GM12874 (cell line): ENCODE measurements at regions not wholly inside any gene's neighbourhood (a gene's known extent, or its start where the extent isn't known, plus 50 kb on each side); places are given as distances from the start of the nearest gene placed in this dataset.

Experiments used
- TF ChIP-seq, protein P1 (sequence below): IDR thresholded peaks from 2 replicates; pipeline ENCODE4 v1.5.1; 2011; ENCODE audit warnings: low read depth, mild to moderate bottlenecking, control low read depth, low read length, moderate library complexity; ENCODE audit not compliant: insufficient read depth

DNA sequence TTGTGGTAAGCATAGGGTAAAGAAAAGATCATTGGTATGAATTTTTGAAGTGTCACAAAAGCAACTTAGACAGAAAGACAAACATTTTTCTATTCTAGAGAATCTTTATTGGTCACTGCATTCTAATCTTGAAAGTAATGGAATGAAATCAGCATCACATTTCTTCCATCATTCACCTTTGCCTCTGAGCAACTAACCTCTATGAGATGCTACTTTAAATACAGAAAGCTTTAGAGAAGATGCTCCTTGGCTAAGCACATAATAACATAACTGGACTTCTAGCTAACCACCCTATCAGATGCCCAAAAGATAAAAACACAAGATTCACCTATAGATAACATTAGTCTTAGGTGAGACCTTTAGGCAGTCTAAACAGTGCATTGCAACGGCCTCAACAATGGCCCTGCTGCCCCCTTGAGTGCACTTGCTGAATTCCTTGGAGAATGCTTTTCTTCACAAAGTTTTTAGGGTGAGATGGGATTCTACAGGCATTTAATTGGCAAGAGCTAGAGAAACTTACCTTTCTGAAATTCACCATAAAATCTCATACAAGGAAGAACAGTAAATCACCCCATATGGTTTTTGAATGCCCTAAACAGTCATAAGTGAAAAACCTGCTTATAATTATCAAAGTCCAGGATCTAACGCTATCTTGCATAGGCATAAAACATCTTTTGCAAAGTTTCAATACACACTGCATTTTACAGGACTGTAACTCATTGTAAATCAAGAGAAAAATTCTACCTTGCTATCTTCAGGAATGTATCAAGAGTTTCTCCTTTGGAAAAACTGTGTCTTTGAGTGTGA is 791.3 kb upstream of the CHAC2 start:
- TF ChIP-seq, protein P1, sequence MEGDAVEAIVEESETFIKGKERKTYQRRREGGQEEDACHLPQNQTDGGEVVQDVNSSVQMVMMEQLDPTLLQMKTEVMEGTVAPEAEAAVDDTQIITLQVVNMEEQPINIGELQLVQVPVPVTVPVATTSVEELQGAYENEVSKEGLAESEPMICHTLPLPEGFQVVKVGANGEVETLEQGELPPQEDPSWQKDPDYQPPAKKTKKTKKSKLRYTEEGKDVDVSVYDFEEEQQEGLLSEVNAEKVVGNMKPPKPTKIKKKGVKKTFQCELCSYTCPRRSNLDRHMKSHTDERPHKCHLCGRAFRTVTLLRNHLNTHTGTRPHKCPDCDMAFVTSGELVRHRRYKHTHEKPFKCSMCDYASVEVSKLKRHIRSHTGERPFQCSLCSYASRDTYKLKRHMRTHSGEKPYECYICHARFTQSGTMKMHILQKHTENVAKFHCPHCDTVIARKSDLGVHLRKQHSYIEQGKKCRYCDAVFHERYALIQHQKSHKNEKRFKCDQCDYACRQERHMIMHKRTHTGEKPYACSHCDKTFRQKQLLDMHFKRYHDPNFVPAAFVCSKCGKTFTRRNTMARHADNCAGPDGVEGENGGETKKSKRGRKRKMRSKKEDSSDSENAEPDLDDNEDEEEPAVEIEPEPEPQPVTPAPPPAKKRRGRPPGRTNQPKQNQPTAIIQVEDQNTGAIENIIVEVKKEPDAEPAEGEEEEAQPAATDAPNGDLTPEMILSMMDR = peak; percentile 55

DNA sequence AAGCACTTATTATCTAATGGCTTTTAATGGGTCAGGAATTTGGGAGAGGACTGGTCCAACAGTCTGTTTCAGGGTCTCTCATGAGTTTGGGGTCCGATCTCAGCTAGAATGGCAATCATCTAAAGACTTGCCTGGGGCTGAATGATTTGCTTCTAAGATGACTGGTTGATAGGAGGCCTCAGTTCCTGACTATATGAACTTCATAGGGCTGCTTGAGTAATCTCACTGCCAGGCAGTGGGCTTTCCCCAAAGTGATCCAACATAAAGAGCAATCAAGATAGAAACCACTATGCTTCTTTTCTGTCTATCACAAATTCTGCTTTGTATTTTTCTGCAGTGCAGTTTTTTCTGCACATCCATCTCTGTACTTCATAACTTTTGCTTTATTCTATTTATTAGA is 793.5 kb upstream of the CHAC2 start:
- TF ChIP-seq, protein P1 = no peak

DNA sequence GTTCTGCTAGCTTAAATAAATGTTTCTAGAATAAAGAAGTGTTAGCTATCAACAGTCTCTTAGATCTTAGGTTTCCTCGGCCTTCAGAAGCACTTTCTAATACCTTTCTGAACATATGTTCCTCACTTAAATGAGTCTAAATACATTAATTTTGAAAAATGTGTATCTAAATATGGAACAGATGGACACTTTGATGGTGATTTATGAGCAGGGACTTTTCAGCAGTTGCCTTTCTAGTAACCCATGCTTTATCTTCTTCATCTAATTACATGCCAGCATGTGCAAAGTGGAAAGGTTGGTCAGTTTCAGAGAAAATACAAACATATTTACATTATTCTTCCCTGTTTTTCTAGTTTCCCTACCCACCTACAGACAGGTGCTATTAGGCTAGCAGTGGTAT is 797.0 kb upstream of the CHAC2 start:
- TF ChIP-seq, protein P1 = no peak

DNA sequence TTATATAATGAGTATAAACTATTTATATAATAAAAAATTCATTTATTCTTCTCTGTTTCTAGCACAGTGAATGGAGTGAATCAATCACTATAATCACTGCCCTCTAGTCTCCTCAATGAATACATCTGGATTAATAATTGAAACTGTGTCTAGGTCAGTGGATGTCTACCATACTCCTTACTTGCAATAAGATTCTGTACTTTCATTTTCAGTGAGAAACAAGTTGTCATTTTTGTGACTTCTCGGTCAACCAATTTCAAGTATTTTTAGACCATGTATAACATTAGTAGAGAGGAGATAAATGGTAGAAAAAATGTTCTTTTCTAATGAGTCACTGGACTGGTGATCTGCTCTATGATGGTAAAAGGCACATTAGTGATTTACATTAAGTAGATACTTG is 799.6 kb upstream of the CHAC2 start:
- TF ChIP-seq, protein P1 = no peak

DNA sequence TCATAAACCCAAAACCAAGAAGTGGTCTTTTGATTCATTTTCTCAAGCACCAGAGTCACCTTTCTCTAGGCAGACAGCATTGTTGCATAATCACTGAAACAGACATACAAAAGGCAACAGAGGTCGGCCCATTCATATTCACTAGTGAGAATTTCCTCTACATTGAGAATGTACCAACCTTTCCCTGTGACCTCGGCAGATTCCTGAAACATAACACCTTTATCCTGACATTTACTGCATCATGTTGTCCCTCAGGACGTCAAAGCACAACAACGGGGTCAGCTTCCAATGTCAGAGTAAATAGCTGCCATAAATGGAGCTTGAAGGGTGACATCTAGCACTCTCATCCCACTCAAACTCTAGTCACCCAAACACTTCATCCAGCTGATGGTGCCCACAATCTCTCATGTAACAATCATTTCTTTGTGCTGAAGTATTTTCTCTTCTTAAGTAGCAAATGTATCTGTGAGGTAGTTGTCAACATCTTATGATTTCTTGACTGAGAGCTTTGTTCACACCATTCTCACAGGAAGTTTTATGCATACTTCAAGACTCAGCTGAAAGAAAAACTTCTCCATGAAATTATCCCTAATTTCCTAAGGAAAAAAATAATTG is 802.6 kb upstream of the CHAC2 start:
- TF ChIP-seq, protein P1 = no peak

DNA sequence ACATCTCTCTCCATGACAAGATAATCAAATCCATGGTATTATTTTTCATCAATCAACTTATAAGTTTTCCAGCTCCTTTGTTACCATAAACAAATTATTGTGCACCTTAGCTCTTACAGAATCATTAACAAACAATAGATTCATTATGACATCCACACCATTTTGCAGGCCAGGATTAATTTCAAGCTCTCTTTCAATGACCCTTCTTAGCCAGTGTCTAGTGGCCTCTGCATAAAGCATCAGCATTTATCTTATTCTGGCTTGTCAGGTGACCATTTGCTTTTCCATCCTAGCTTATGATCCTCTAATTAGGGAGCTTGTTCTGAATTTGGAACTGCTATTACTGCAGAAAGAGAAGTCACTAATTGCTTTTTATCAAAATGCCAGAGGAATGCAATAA is 806.2 kb upstream of the CHAC2 start:
- TF ChIP-seq, protein P1 = no peak

DNA sequence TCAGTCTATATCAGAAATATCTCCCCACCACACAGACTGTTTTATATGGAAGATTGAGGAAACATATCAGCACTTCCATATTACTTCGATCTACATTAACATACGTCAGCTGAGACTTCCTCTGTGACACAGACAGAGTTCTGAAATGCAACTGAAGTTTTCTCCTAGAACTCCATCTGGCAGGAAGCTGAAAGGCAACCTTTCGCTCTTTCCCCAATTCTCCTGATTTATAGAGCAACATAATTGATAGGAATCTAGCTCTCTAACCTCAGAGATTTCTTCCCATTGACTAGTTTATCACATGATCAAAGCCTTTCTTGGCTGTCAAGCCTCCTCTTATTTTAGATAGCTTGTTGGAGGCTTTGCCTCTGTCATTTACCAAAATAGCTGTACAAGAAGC is 806.7 kb upstream of the CHAC2 start:
- TF ChIP-seq, protein P1 = no peak
